ENCODE measurements at regions not wholly inside any gene's neighbourhood (a gene's known extent, or its start where the extent isn't known, plus 50 kb on each side); places are given as distances from the start of the nearest gene placed in this dataset.

DNA sequence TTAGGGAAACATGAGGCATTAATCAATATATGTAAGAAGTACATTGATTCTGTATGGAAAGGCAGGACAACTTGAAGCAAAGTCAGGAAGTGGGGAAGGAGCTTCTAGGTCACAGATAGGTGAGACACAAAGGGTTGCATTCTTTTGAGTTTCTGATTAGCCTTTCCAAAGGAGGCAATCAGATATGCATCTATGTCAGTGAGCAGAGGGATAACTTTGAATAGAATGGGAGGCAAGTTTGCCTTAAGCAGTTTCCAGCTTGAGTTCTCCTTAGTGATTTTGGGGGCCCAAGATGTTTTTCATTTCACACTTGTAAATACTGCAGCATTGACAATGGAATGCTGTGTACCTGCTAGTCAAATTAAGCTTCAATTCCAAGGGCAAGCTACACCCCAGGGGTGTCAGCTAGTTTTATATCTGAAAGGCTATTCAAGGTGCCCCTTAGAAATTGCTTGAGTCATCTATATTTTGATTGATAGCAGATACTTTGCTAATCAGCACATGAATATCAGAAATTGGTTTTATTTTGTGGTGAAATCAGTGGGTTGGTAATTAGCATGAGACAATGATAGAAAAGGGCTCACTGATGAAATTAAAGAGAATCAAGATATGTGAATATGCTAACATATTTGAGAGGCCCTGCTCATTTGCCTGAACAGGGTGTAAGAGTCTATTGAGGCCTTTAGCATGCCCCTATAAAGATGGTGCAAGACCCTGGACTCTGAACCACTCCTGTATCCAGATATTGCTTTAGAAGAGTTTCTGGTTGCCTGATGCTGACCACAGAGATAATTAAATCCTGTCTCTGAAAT is 131.5 kb downstream of the TMEM17 start:
- no peaks in the 10 kb centered on the region for H3K79me2 ChIP-seq (ENCODE audit: insufficient read depth, low read length)
- POLR2A ChIA-PET: no interaction called here
- no peak overlapping the region for H2AFZ ChIP-seq (ENCODE audit: low read depth, low read length, poor library complexity, severe bottlenecking)
- CTCF ChIA-PET: no interaction called here
- H3K4me1 ChIP-seq (ENCODE audit: control insufficient read depth in 1 of 2, insufficient read depth in 2 of 2, low read length in 2 of 2): no peaks in the 10 kb centered on the region; a peak in 2 of 4 replicates
- H3K9me2 ChIP-seq (ENCODE audit: insufficient read depth): no peaks in the 10 kb centered on the region
- H3K9ac ChIP-seq (ENCODE audit: low read length): no peak overlapping the region
- no peaks in the 10 kb centered on the region for H4K20me1 ChIP-seq (ENCODE audit: insufficient read depth)
- no peaks in the 10 kb centered on the region for H3K36me3 ChIP-seq (ENCODE audit: control insufficient read depth in 1 of 2, insufficient read depth in 2 of 2, low read length in 2 of 2)
- H3K27ac ChIP-seq (ENCODE audit: low read depth, low read length): no peak overlapping the region
- BruUV-seq (replicated peaks): no TSS peak
- H3K9me3 ChIP-seq (ENCODE audit: control insufficient read depth in 1 of 2, insufficient read depth in 1 of 2, low read depth in 1 of 2, low read length in 2 of 2): peaks cover 6 to 8% of the 10 kb centered on the region in 2 experiments; a peak in 2 of 4 replicates
- H3K4me2 ChIP-seq (ENCODE audit: low read length): no peak overlapping the region
- H3K4me3 ChIP-seq (replicated peaks in 1 of 2; ENCODE audit: low read depth in 1 of 2, low read length in 2 of 2): no peak overlapping the region
- DNase-seq (ENCODE audit: low read depth, low spot score) (no peak), ATAC-seq (no peak)
- intact Hi-C loops (cut with micrococcal nuclease): no loop called here
- RAD21 ChIA-PET (ENCODE audit: low non-redundant PET in 1 of 2, low total read pairs in 2 of 2, uncharacterized antibody in 2 of 2, unreplicated experiment in 2 of 2): no interaction called here
- TF ChIP-seq MAX (IDR thresholded peaks at IDR 0.05) (no peak), ZFX (IDR thresholded peaks at IDR 0.05) (no peak), TCF7L2 (IDR thresholded peaks at IDR 0.05; ENCODE audit: borderline replicate concordance, extremely low read depth, insufficient read depth, insufficient read length) (no peak), FOSL1 (IDR thresholded peaks at IDR 0.05; ENCODE audit: low read depth) (no peak), EZH2 (IDR thresholded peaks at IDR 0.05) (no peak)
- no peaks in the 10 kb centered on the region for H3K27me3 ChIP-seq (ENCODE audit: insufficient read depth, low read length)

- RAD21 ChIA-PET (ENCODE audit: low non-redundant PET in 1 of 2, low total read pairs in 2 of 2, uncharacterized antibody in 2 of 2, unreplicated experiment in 2 of 2): no interaction called here
- H3K9me3 ChIP-seq (ENCODE audit: control insufficient read depth in 1 of 2, insufficient read depth in 1 of 2, low read depth in 1 of 2, low read length in 2 of 2): peaks cover 6 to 8% of the 10 kb centered on the region in 2 experiments; a peak in 2 of 4 replicates
- no peak for TF ChIP-seq CTCF (IDR thresholded peaks at IDR 0.05 in 2 of 3, conservative IDR thresholded peaks at IDR 0.05 in 1 of 3; ENCODE audit: borderline replicate concordance in 1 of 3, insufficient read depth in 1 of 3, low read depth in 2 of 3, low read length in 2 of 3)
- peak; percentile 72 for TF ChIP-seq CBX3 (IDR thresholded peaks at IDR 0.05; ENCODE audit: low read depth)
Observed at GRCh38 chr2:62372824-62373223, 133.2 kb downstream of the TMEM17 start.

More at GRCh38 chr2:62372824-62373223, 133.2 kb downstream of the TMEM17 start:
- Histone ChIP-seq H3K4me2 (ENCODE audit: low read length) (no peak overlapping the region), H2AFZ (ENCODE audit: low read depth, low read length, poor library complexity, severe bottlenecking) (no peak overlapping the region), H3K27me3 (ENCODE audit: insufficient read depth, low read length) (no peaks in the 10 kb centered on the region), H3K79me2 (ENCODE audit: insufficient read depth, low read length) (no peaks in the 10 kb centered on the region), H3K4me3 (replicated peaks in 1 of 2; ENCODE audit: low read depth in 1 of 2, low read length in 2 of 2) (no peak overlapping the region), H3K9me2 (ENCODE audit: insufficient read depth) (no peaks in the 10 kb centered on the region), H3K9ac (ENCODE audit: low read length) (no peak overlapping the region), H3K36me3 (ENCODE audit: control insufficient read depth in 1 of 2, insufficient read depth in 2 of 2, low read length in 2 of 2) (no peaks in the 10 kb centered on the region), H4K20me1 (ENCODE audit: insufficient read depth) (no peaks in the 10 kb centered on the region), H3K27ac (ENCODE audit: low read depth, low read length) (no peak overlapping the region), H3K4me1 (ENCODE audit: control insufficient read depth in 1 of 2, insufficient read depth in 2 of 2, low read length in 2 of 2) (no peaks in the 10 kb centered on the region; a peak in 2 of 4 replicates)
- ChIA-PET CTCF (no interaction called here), POLR2A (no interaction called here)
- no peak for DNase-seq (ENCODE audit: low read depth, low spot score)
- no TSS peak for BruUV-seq (replicated peaks)
- ATAC-seq: no peak
- intact Hi-C loops (cut with micrococcal nuclease): no loop called here

All from HCT116 (cell line).